Body of pancreas (tissue), 4 donors: ENCODE measurements at regions not wholly inside any gene's neighbourhood (a gene's known extent, or its start where the extent isn't known, plus 50 kb on each side); places are given as distances from the start of the nearest gene placed in this dataset.

Source experiments
- POLR2A ChIP-seq, 3 donors: fragments of 450-650 bp; IDR thresholded peaks; one replicate each; pipeline ENCODE4 v1.6.1; 2016; ENCODE audit warnings: antibody characterized with exemption in 3 of 3, mild to moderate bottlenecking in 2 of 3
- TF ChIP-seq, protein P1 (sequence below), 7 experiments: fragments of 450-650 bp in 4 of 7; fragments of 200-600 bp in 3 of 7; sonication (generic) in 3 of 7; IDR thresholded peaks; one replicate each; pipeline ENCODE4 v1.5.1; 2016 to 2019; ENCODE audit warnings: antibody characterized with exemption in 7 of 7

DNA sequence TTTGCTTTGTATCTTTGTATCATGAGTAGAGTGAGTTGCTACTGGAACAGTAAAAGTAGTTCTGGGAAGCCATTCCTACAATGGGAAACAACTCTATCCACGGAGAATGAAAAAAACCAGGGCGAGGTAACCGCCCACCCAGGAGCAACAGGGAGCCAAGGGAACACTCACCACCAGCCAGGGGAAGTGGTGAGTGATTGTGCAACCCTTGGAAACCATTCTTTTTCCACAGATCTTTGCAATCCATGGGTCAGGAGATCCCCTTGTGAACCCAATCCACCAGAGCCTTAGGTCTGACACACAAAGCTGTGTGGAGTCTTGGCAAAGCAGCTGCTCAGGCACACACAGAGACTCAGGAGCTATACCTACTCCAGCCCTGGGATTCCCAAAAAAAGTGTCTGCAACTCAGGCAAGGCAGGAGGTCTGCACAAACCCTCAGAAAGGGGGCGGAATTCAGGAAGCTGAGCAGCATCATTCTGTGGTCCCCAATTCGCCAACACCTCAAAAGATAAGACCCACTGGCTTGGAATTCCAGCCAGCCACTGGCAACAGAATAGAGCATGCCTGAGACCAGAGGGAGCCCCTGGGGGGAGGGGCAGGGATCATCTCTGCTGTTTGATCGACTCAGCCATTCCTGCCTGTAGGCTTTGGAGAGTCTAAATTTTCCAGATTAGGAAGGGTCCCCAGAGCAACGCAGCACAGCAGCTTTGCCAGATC lies 52.1 kb upstream of the PPFIA2 start:
- TF ChIP-seq, protein P1, sequence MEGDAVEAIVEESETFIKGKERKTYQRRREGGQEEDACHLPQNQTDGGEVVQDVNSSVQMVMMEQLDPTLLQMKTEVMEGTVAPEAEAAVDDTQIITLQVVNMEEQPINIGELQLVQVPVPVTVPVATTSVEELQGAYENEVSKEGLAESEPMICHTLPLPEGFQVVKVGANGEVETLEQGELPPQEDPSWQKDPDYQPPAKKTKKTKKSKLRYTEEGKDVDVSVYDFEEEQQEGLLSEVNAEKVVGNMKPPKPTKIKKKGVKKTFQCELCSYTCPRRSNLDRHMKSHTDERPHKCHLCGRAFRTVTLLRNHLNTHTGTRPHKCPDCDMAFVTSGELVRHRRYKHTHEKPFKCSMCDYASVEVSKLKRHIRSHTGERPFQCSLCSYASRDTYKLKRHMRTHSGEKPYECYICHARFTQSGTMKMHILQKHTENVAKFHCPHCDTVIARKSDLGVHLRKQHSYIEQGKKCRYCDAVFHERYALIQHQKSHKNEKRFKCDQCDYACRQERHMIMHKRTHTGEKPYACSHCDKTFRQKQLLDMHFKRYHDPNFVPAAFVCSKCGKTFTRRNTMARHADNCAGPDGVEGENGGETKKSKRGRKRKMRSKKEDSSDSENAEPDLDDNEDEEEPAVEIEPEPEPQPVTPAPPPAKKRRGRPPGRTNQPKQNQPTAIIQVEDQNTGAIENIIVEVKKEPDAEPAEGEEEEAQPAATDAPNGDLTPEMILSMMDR (IDR thresholded peaks at IDR 0.05) = no peak
- TF ChIP-seq POLR2A (IDR thresholded peaks at IDR 0.05) = no peak
